Daoy (cell line): ENCODE measurements at regions not wholly inside any gene's neighbourhood (a gene's known extent, or its start where the extent isn't known, plus 50 kb on each side); places are given as distances from the start of the nearest gene placed in this dataset.
"Not testable (repeated sequence)": the region's sequence is repeated elsewhere in the genome, so short reads cannot be mapped to it uniquely, and the experiment has no call there.

Experiments used
- DNase-seq: peaks from one replicate; pipeline ENCODE4 v3.0.0-alpha.2; 2015; ENCODE audit warnings: low read depth

- DNase-seq = no peak
These were observed 105.0 kb downstream of the OTUD1 start for GRCh38 chr10:23543691-23544380.

- not testable (repeated sequence) for DNase-seq
These were observed 107.0 kb downstream of the OTUD1 start for GRCh38 chr10:23545866-23546265.

GRCh38 chr10:23556727-23557440 is 118.0 kb downstream of the OTUD1 start:
- peak; percentile 22 for DNase-seq

GRCh38 chr10:23557777-23558176 is 118.9 kb downstream of the OTUD1 start:
- DNase-seq = no peak

- no peak for DNase-seq
These were observed 119.5 kb downstream of the OTUD1 start for GRCh38 chr10:23558361-23558799.

GRCh38 chr10:23568996-23569395 is 130.1 kb downstream of the OTUD1 start:
- no peak for DNase-seq

- DNase-seq = no peak
These were observed 133.0 kb downstream of the OTUD1 start for GRCh38 chr10:23571884-23572283.

GRCh38 chr10:23581906-23582450 is 143.1 kb downstream of the OTUD1 start:
- no peak for DNase-seq

GRCh38 chr10:23584396-23584795 is 145.5 kb downstream of the OTUD1 start:
- no peak for DNase-seq

- DNase-seq = no peak
These were observed 146.3 kb downstream of the OTUD1 start for GRCh38 chr10:23585186-23585585.

GRCh38 chr10:23585666-23586065 is 146.8 kb downstream of the OTUD1 start:
- DNase-seq = no peak

- not testable (repeated sequence) for DNase-seq
These were observed 156.4 kb downstream of the OTUD1 start for GRCh38 chr10:23595278-23595677.

GRCh38 chr10:23604613-23605012 is 165.7 kb downstream of the OTUD1 start:
- DNase-seq = no peak

- DNase-seq = no peak
These were observed 167.6 kb downstream of the OTUD1 start for GRCh38 chr10:23606456-23606855.

GRCh38 chr10:23608926-23609325 is 170.1 kb downstream of the OTUD1 start:
- DNase-seq = no peak

- DNase-seq = no peak
These were observed 171.9 kb downstream of the OTUD1 start for GRCh38 chr10:23610626-23611307.

GRCh38 chr10:23611308-23612029 is 172.6 kb downstream of the OTUD1 start:
- DNase-seq = no peak

- no peak for DNase-seq
These were observed 175.0 kb downstream of the OTUD1 start for GRCh38 chr10:23613900-23614299.

- no peak for DNase-seq
These were observed 175.6 kb downstream of the OTUD1 start for GRCh38 chr10:23614483-23614882.

GRCh38 chr10:23630376-23630775 is 191.5 kb downstream of the OTUD1 start:
- no peak for DNase-seq

GRCh38 chr10:23630885-23631284 is 192.0 kb downstream of the OTUD1 start:
- no peak for DNase-seq
